NOMO-1 treated with dmso at 0.1 percent for 144 hours (cell line): ENCODE measurements at regions not wholly inside any gene's neighbourhood (a gene's known extent, or its start where the extent isn't known, plus 50 kb on each side); places are given as distances from the start of the nearest gene placed in this dataset.
"Not testable (repeated sequence)": the region's sequence is repeated elsewhere in the genome, so short reads cannot be mapped to it uniquely, and the experiment has no call there.

Source experiments
- DNase-seq: peaks from one replicate; lab custom pipeline; 2025; ENCODE audit not compliant: unreplicated experiment; lab: John Stamatoyannopoulos, UW

DNA sequence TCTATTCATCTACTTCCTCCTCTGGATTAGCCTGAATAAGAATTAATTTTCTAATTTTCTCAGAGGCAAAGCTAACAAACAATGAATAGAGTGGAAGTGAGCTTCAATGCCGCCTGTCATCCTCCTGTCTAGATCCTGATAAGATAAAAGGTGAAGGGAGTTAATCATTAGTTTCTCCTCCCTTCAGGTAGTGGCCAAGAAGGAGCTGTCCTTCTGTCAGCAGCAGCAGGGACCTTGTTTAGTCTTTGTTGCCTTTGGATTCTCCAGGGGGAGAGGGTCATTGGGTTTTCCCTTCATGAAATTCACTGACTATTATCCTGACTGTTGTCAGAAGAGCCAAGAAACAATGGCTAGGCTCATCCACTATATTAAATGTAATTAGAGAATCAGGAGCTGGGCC is 420.2 kb upstream of the GOT2 start:
- DNase-seq = no peak

GRCh38 chr16:59148769-59149155 is 414.6 kb upstream of the GOT2 start:
- no peak for DNase-seq

GRCh38 chr16:59148056-59148768 is 414.1 kb upstream of the GOT2 start:
- DNase-seq = no peak

GRCh38 chr16:59146140-59146539 is 412.0 kb upstream of the GOT2 start:
- DNase-seq = no peak

- DNase-seq = no peak
Measured at GRCh38 chr16:59144841-59145240, 410.7 kb upstream of the GOT2 start.

DNA sequence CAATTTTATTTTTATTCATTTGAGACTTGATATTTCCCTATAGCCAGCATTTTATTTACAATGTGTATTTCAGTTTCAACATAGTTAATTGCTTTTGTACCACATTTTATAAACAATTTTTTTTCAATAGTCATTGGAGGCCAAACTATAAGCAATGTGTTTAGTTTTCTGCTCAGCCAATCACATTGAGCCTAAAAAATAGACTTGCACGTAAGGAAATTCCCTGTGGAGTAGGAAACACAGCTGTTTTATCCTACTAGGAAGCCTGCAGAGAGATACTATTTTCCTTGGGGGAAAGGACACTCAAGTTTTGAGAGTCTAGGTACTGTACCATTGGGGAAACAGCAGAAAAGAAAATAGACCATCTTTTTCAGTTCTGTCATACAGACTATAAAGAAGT is 410.2 kb upstream of the GOT2 start:
- no peak for DNase-seq

DNA sequence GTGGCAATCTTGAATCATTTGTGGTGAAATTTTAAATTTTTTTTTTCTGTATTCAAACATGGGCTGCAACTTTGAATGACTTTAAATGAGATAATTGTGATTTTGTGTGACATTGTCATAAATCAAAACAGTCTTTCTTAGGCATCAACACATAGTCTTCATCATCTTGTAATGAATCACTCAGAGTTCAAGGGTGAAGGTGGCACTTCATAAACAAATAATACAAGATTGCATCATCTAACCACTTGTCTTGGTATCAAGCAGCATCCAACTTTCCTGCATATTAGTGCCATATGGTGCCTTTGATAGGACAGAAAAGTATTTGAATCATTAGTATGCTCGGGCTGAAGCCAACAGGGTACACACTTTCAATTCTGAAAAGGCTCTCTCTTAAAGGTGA is 392.4 kb upstream of the GOT2 start:
- DNase-seq = no peak

DNA sequence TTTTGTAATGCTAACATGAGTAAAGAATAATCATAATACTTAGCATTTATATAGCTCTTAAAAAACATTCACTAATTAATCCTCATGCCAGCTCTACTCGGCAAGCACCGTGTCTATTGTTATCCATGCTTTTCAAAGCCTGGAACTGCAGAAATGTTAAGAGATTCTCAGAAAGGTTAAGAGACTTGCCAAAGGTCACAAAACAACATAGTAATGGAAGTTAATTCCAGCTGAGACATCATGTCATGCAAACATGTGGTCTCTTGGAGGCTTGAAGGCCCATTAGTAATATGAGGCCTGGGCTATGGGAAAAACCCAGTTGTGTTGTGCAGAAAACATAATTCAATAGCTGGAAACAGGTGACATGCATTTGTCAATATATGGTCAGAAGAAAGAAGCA is 389.9 kb upstream of the GOT2 start:
- DNase-seq = no peak

DNA sequence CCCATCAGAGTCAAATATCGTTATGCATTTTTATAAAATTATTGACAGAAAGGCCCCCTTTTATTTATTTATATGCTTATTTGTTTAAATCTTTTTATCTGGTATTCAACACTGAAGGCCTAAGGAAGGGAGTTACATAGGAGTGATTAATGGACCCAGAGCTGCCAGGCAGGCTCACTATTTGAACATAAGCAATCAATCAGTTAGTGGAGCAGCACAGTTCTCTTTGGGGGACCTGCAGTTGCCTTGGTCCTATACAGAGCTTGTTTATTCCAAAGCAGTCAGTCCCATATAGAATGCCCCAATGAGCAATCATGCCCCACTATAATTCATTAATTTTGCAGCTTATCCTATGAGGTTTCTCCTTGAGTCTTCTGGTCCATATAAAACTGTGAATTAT is 389.4 kb upstream of the GOT2 start:
- DNase-seq = no peak

DNA sequence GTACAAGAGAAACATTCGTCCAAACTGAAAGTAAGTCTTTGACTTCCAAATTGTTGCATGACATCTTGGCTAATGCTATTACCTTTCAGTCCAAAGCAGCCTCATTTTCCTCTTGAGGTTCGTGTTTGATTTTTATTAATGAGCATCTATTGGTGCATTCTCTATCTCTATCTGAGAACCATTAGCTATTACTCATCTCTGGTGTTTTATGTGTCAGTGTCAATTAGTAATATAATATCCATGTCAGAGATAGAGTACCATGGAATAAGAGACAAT is 388.1 kb upstream of the GOT2 start:
- no peak for DNase-seq

GRCh38 chr16:59121411-59122261 is 387.5 kb upstream of the GOT2 start:
- no peak for DNase-seq

- DNase-seq = no peak
Measured at GRCh38 chr16:59116744-59117143, 382.6 kb upstream of the GOT2 start.

DNA sequence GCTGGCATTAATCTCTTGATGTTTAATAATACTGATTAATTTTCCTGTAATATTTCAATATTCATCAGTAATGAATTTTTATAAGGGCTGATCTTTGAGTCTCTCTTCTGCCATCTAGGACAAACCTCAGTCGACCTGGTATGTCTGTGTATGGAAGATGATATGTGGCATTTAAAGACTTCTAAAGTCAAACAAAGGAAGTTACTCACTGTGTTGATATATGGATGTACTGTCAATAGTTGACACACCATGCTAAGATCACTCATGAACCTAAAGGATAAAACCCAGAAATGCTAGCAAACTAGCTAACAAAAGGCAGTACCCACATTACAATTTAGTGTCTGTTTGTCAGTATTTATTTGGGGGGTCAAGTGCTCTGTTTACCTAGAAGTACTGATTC is 380.7 kb upstream of the GOT2 start:
- no peak for DNase-seq

DNA sequence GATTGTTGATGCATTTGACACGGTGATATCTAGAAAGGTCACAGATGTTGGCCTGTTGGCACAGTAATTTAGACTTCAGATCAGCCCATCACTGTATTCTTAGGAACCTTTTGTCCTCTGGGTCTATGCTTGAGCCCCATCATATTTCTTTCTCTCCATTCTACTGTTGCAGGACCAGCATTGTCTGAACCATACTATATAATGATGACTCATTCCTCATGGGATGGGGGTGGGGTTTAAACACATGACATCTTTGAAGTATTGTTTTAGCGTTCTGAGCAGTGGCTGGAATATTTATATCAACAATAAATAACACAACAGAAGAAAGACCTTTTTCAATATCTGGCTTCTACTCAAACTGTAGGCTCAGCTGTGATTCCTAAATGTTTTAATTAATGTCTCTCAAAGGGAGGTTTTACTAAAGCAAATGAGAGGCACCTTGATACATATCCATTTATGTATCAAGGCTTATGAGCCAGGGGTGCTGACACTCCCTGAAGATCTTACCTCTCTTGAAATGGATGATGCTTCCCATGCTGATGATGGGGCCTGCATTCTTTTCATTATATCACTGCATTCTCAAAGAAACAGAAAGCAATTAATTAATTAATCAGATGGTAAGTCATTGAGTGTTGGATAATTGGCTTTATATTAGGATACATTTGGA is 379.0 kb upstream of the GOT2 start:
- DNase-seq = no peak

GRCh38 chr16:59111280-59111679 is 377.2 kb upstream of the GOT2 start:
- DNase-seq = no peak

GRCh38 chr16:59108374-59108773 is 374.3 kb upstream of the GOT2 start:
- DNase-seq = no peak

DNA sequence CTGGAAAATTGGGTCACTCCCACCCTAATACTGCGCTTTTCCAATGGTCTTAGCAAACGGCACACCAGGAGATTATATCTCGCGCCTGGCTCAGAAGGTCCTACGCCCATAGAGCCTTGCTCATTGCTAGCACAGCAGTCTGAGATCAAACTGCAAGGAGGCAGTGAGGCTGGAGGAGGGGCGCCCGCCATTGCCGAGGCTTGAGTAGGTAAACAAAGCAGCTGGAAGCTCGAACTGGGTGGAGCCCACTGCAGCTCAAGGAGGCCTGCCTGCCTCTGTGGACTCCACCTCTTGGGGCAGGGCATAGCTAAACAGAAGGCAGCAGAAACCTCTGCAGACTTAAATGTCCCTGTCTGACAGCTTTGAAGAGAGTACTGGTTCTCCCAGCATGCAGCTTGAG is 362.6 kb upstream of the GOT2 start:
- not testable (repeated sequence) for DNase-seq

DNA sequence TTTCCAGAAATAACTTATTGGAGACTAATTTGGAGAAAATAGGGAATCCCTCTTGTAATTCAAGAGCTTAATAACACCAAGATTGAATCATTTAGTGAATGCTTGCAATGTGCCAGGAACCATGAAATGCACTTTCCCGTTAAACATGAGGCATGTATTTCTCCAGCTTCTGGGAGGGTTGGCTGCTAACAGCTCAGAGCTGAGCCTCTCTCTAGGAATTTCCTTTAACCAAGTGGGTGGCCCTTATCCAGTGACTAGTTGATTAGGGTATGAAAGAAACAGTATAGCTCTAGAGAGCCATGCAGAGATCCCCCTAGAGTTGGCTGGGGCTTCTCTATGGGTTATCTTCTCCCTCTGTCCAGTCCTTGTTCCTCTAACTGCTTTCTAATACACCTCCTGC is 356.4 kb upstream of the GOT2 start:
- no peak for DNase-seq

DNA sequence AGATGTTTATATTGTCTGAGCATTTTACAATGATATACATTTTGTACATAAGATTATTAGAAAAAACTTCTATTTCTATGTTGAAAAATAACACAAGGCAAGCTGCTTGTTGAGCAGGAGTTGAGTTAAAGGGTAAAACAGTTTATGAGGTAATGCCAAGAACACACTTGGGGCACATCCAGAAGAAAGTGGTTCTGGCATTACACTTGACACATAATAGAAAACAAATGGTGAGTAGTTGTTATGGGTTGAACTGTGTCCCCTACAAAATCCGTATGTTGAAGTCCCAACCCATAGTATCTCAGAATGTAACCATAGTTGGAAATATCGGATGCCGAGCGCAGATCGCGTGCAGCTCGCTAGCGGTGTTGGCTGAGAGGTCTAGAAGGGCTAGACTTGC is 354.3 kb upstream of the GOT2 start:
- no peak for DNase-seq

- no peak for DNase-seq
Measured at GRCh38 chr16:59087641-59088040, 353.5 kb upstream of the GOT2 start.

DNA sequence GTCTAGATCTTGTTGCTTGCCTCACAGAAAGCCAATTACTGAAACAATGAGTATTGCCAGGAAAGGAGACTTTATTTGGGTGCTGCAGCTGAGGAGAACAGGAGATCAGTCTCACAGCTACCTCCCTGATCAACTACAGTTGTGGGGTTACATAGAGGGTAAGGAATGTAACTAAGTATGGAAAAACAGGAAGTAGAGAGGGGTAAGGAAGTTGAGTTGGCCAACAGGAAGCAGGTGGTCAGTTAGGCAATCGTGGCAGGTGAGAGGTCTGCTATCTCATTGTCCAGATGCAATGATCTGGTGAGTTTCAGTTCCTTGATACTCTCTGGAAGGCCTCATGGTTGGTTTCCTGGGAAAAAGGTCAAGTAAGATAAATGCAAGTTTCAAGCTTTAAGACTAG is 333.1 kb upstream of the GOT2 start:
- peak; percentile 84 for DNase-seq

DNA sequence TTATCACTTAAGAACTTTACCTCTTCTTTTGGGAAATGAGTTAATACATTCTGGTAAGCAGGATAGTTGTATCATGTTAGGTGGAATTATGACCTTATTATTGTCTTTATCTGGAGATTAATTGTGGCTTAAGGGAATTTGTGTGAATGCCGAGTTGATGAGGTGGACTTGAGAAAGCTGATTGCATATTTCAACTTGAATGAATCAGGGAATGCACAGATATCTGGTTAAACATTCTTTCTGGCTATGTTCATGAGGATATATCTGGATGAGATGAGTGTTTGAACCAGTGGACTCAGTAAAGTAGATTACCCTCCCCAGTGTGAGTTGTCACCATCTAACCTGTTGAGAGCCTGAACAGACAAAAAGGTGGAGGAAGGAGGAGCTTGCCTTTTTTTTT is 326.1 kb upstream of the GOT2 start:
- no peak for DNase-seq
